Activated T-cell treated with anti-CD3 and anti-CD28 coated beads for 24 hours (primary cell): ENCODE measurements at regions not wholly inside any gene's neighbourhood (a gene's known extent, or its start where the extent isn't known, plus 50 kb on each side); places are given as distances from the start of the nearest gene placed in this dataset.

ENCODE experiments used
- DNase-seq: peaks from one replicate; pipeline ENCODE4 v3.0.0-alpha.2; 2020; ENCODE audit warnings: low read depth

- no peak for DNase-seq
Measured at GRCh38 chr2:145038041-145038525, 518.2 kb upstream of the ZEB2 start.

- DNase-seq, result no peak
Measured at GRCh38 chr2:145036421-145037011, 516.6 kb upstream of the ZEB2 start.

GRCh38 chr2:145034511-145034910 lies 514.6 kb upstream of the ZEB2 start:
- DNase-seq, result no peak

DNA sequence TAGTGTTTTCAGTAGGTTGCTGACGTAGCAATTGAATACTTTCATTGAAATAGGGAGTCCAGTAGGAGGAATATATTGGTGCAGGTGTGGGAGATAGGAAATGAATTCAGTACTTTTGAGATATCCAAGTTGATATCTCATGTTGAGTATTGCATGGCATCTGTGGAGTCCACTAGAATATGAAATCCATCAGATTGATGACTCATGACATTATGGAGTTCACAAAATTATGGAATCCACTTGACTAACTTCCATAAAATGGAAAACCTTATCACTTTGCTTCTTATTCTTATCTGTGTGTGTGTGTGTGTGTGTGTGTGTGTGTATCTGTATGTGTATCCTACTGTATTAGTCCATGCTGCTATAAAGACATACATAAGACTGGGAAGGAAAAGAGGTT lies 513.5 kb upstream of the ZEB2 start:
- no peak for DNase-seq

- no peak for DNase-seq
Measured at GRCh38 chr2:145032791-145033190, 512.9 kb upstream of the ZEB2 start.

DNA sequence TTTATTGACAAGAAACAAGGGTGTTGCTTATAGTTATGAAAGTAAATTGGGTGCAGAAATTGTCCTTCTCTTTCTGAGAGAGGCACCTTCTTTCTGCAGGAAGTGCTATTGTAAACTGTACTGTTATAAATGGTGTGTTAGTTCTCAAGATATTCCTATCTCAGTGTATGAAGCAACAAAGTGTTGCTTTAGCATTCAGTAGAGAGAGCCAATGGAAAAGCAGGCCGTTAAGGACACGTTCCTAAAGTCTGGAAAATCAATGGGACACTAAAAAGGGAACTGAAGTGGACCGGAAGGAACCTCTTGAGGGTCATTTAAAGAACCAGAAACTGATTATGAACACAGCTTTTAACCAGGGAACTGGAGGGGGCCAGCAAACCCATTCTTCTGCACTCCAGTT lies 510.0 kb upstream of the ZEB2 start:
- DNase-seq, result no peak

- DNase-seq, result no peak
Measured at GRCh38 chr2:145029081-145029480, 509.2 kb upstream of the ZEB2 start.

- DNase-seq, result no peak
Measured at GRCh38 chr2:145028101-145028920, 508.4 kb upstream of the ZEB2 start.

DNA sequence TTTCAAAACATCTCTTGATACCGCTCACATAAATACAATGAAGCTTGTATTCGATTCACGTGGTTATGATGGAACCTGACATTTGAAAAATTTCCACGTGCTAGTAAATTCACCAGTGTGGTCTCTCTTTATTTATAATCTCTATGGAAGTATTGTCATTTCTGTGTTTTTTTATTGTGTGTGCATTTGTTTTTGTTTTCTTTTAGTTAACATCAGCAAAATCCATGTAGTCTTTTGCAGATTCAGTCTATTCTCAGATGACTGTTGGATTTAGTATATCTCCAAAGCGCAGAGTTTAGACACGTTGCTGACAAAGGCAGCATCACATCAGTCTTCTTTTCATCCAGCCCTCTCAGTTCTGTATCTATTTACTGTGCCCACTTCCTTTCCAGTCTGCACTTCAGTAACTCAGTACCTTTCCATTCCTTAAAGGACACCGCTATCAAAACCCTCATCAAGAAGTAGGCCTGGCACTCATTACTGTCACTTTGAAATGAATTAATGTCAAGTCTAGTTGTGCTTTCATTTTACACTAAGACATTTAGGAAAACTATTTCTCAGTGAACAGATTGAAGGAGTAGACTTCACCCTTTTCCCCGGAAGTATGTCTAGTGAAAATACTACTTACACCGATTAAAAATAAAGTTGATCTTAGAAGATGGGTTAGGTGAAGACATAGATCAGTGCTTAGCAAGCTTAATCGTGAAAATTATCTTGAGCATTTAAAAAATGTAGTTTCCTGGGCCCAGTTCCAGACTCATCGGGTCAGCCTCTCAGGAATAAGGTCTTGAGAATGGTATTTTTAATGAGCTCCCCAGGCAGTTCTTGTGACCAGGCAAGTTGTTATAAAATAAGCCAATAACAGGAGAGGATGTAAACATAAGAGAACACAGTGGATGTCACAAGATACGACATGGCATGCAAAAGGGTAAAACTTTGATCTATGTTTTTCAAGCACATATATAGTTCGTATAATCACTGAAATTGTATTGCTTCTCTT lies 506.8 kb upstream of the ZEB2 start:
- DNase-seq, result no peak

GRCh38 chr2:145025382-145025781 lies 505.5 kb upstream of the ZEB2 start:
- DNase-seq, result no peak

GRCh38 chr2:145023334-145023934 lies 503.5 kb upstream of the ZEB2 start:
- no peak for DNase-seq

- no peak for DNase-seq
Measured at GRCh38 chr2:145022666-145023333, 502.9 kb upstream of the ZEB2 start.

GRCh38 chr2:145021962-145022665 lies 502.2 kb upstream of the ZEB2 start:
- no peak for DNase-seq

GRCh38 chr2:145020694-145021093 lies 500.8 kb upstream of the ZEB2 start:
- no peak for DNase-seq

DNA sequence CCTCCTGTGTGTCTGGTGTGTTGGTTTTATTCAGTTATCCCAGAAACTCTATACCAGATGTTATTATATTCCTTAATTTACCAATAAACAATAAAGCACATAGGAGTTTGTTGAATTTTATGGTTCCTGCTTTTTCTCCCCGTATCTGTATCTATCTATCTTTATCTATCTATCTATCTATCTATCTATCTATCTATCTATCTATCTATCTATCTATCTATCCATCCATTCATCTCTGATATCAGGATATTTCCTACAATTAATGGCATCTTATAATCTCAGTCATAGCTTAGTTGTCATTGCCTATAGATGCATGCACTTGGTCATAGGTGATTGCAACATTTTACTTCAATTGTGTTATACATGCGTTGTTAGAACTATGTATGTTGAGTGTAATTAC lies 500.2 kb upstream of the ZEB2 start:
- no peak for DNase-seq

GRCh38 chr2:145018502-145018901 lies 498.6 kb upstream of the ZEB2 start:
- no peak for DNase-seq

- DNase-seq, result no peak
Measured at GRCh38 chr2:145017149-145017548, 497.2 kb upstream of the ZEB2 start.

- no peak for DNase-seq
Measured at GRCh38 chr2:145016711-145017110, 496.8 kb upstream of the ZEB2 start.

GRCh38 chr2:145015561-145015960 lies 495.6 kb upstream of the ZEB2 start:
- DNase-seq, result no peak

DNA sequence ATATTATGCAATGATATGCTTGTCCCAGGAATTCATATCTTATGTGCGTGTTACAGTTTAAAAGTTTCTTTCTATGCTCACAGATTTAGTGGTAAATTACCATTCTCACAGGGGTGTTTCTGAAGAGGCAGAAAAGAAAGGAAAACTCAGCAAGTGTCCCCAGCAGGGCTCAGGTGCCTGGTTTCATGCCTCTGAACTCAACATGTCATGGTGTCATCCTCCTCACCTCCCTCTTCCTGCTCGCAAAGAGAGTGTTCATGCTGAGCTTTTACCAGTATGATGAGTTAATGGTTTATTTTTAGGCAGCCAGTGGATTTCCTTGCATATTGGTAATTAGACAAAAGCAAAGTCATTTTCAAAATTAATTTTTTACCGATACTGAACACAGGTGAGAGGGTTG lies 492.9 kb upstream of the ZEB2 start:
- DNase-seq, result no peak

DNA sequence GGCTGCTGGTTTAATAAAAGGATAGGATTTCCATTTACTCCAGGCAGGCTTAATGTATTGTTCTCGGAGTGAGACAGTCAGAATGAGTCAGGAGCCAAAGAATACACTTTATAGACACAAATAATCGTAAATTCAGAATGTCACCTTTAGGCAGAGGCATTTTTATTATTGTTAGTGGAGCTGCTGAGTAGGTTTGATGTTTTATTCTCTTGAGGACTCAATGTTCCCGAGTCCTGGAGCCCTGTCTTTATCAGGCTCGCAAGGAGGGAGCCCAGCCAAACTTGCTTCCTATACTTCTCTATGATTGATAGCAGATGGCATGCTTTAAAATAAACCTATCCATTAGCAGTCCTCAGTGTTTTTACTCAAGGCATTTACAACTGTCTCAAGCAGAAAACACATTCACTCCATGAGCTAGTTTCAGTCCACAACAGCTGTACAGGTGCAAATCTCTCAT lies 492.3 kb upstream of the ZEB2 start:
- DNase-seq, result no peak
